ENCODE measurements at regions not wholly inside any gene's neighbourhood (a gene's known extent, or its start where the extent isn't known, plus 50 kb on each side); places are given as distances from the start of the nearest gene placed in this dataset.

GRCh38 chr10:47225219-47225927, 74.6 kb upstream of the GDF10 start:
- TF ChIP-seq CTCF (conservative IDR thresholded peaks at IDR 0.05) (no peak), EZH2 (IDR thresholded peaks at IDR 0.05; ENCODE audit: low read depth) (no peak)
